ENCODE measurements at regions not wholly inside any gene's neighbourhood (a gene's known extent, or its start where the extent isn't known, plus 50 kb on each side); places are given as distances from the start of the nearest gene placed in this dataset.
A peak's percentile ranks its signal among the peaks of the same experiment; 100 is the strongest.
"Not testable (repeated sequence)": the region's sequence is repeated elsewhere in the genome, so short reads cannot be mapped to it uniquely, and the experiment has no call there.

GRCh38 chr2:159880729-159881128 is 82.7 kb upstream of the CD302 start:
- Mint-ChIP-seq H3K4me3 (no peak overlapping the region), H3K4me1 (ENCODE audit: low read depth in 2 of 2) (peaks cover 2 to 16% of the 10 kb centered on the region in 2 donors)

DNA sequence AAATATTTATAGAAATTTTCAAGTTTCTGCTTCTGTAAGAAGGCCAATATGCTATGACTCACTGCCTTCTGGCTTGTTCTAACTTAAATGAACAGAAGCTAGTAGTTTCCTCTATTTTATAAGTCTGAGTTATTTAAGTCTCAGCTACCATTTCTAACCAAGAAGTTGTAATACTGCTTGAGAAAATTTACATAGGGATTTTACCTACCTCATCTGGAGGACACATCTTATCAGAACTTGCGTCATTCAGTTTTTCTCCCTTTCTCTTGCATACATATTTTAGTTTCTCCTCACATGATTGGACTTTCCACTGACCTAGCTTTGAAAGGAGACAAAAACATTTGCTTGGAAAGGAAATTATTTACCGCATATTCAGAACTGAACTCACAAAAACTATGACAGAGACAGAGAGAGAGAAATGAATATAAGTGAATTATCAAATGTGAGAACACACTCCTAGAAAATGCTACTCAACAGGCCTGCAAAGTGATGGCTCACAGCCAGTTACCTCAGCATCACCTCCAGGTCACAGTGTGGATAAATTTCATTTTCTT is 81.1 kb upstream of the CD302 start:
- Mint-ChIP-seq H3K4me3 (peak overlapping the region; percentile 33), H3K36me3 (peaks cover 10% of the 10 kb centered on the region), H3K4me1 (ENCODE audit: low read depth in 2 of 2) (peaks cover 2 to 16% of the 10 kb centered on the region in 2 donors), H3K27me3 (no peaks in the 10 kb centered on the region), H3K9me3 (no peaks in the 10 kb centered on the region), H3K27ac (peak overlapping the region; percentile 38 to 73)
- DNase-seq (ENCODE audit: low spot score): no peak
- peak; percentile 69 to 82 for ATAC-seq

More at GRCh38 chr2:159880729-159881128, 82.7 kb upstream of the CD302 start:
- DNase-seq (ENCODE audit: low spot score): no peak
- H3K27me3 Mint-ChIP-seq: no peaks in the 10 kb centered on the region
- H3K36me3 Mint-ChIP-seq: peaks cover 15% of the 10 kb centered on the region
- ATAC-seq: no peak
- no peaks in the 10 kb centered on the region for H3K9me3 Mint-ChIP-seq
- H3K27ac Mint-ChIP-seq: no peak overlapping the region

GRCh38 chr2:159875083-159875482 is 77.1 kb upstream of the CD302 start:
- no peak overlapping the region for H3K4me3 Mint-ChIP-seq
- no peak overlapping the region for H3K27ac Mint-ChIP-seq
- no peaks in the 10 kb centered on the region for H3K27me3 Mint-ChIP-seq
- no peaks in the 10 kb centered on the region for H3K9me3 Mint-ChIP-seq
- H3K4me1 Mint-ChIP-seq (ENCODE audit: low read depth in 2 of 2): peaks cover 2 to 12% of the 10 kb centered on the region in 2 donors
- peaks cover 16% of the 10 kb centered on the region for H3K36me3 Mint-ChIP-seq
- peak in 1 of 2 donors; percentile 50 for ATAC-seq
- DNase-seq (ENCODE audit: low spot score): no peak

GRCh38 chr2:159873258-159873657 is 75.2 kb upstream of the CD302 start:
- Mint-ChIP-seq H3K9me3 (no peaks in the 10 kb centered on the region), H3K36me3 (peaks cover 12% of the 10 kb centered on the region), H3K4me3 (no peak overlapping the region), H3K27ac (no peak overlapping the region), H3K27me3 (no peaks in the 10 kb centered on the region), H3K4me1 (ENCODE audit: low read depth in 2 of 2) (no peaks in the 10 kb centered on the region)
- DNase-seq (ENCODE audit: low spot score) (no peak), ATAC-seq (no peak)

- no peak overlapping the region for H3K4me3 Mint-ChIP-seq
- H3K27me3 Mint-ChIP-seq: no peaks in the 10 kb centered on the region
- H3K9me3 Mint-ChIP-seq: no peaks in the 10 kb centered on the region
- H3K36me3 Mint-ChIP-seq: peaks cover 12% of the 10 kb centered on the region
- no peak for ATAC-seq
- no peaks in the 10 kb centered on the region for H3K4me1 Mint-ChIP-seq (ENCODE audit: low read depth in 2 of 2)
- no peak overlapping the region for H3K27ac Mint-ChIP-seq
- DNase-seq (ENCODE audit: low spot score): no peak
Observed at GRCh38 chr2:159872353-159872752, 74.3 kb upstream of the CD302 start.

GRCh38 chr2:159868598-159869159 is 70.7 kb upstream of the CD302 start:
- ATAC-seq; H3K4me1 Mint-ChIP-seq (ENCODE audit: low read depth in 2 of 2); H3K27ac Mint-ChIP-seq; DNase-seq (ENCODE audit: low spot score); H3K9me3 Mint-ChIP-seq; H3K27me3 Mint-ChIP-seq; H3K4me3 Mint-ChIP-seq: not testable (repeated sequence)
- peaks cover 24% of the 10 kb centered on the region for H3K36me3 Mint-ChIP-seq

- Mint-ChIP-seq H3K4me1 (ENCODE audit: low read depth in 2 of 2) (no peaks in the 10 kb centered on the region), H3K27ac (no peak overlapping the region), H3K36me3 (peaks cover 29% of the 10 kb centered on the region), H3K27me3 (no peaks in the 10 kb centered on the region), H3K4me3 (no peak overlapping the region), H3K9me3 (no peaks in the 10 kb centered on the region)
- ATAC-seq (no peak), DNase-seq (ENCODE audit: low spot score) (no peak)
Observed at GRCh38 chr2:159867567-159868361, 69.8 kb upstream of the CD302 start.

DNA sequence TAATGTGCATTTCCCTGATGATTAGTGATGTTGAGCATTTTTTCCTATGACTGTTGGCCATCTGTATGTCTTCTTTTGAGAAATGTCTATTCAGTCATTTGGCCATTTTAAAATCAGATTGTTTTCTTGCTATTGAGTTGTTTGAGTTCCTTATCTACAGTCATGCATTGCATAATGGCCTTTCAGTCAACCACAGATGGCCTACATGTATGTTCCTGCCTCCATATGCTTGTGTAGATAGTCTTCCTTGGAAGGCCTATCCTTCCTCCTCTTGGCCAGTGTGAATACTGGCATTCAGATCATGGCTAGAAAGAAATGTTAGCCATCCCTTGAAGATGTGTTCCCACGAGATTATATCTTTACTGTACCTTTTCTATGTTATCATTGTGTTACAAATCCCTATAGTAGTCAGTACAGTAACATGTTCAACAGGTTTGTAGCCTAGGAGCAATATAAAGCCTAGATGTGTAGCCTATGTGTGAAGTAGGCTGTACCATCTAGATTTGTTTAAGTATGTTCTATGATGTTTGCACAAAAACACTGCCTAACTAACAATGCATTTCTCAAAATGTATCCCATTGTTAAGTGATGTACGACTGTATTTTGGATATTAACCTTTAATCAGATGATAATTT is 65.6 kb upstream of the CD302 start:
- DNase-seq (ENCODE audit: low spot score) (no peak), ATAC-seq (no peak)
- Mint-ChIP-seq H3K27me3 (no peaks in the 10 kb centered on the region), H3K27ac (no peak overlapping the region), H3K9me3 (no peaks in the 10 kb centered on the region), H3K4me1 (ENCODE audit: low read depth in 2 of 2) (peaks cover 0 to 13% of the 10 kb centered on the region in 2 donors), H3K36me3 (peaks cover 31% of the 10 kb centered on the region), H3K4me3 (no peak overlapping the region)

DNA sequence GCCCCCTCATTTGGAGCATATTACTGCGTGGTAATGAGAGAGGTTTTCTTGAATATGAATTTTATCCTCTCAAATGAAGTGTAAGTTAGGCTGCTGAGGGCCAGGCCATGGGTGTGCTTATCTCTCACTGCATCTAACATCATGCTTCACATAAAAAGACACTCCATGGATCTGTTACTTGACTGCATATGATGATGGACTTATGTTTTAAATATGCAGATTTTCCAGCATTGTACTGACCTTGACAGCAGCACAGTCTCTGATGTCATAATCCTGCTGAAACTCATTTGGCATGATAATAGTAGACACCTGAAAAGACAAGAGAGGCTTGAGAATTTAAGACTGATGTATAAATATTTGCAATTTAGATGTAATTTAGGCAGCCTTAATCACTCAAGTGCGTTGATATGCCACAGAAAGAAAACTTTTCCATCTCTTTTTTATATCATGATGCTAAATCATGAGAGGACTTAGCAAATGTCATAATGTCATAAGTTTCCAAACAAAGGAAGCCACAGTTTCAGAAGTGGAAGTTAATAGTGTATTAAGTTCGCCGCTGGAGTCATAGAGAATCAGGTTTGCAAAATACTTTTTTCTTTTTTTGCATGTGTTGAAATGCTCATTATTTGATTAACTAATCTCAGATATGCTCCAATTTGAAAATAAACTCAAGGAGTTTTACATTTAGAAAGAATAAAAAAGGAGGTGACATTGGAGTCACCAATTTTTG is 62.7 kb upstream of the CD302 start:
- Mint-ChIP-seq H3K27me3 (no peaks in the 10 kb centered on the region), H3K4me3 (no peak overlapping the region), H3K9me3 (no peaks in the 10 kb centered on the region), H3K4me1 (ENCODE audit: low read depth in 2 of 2) (peaks cover 0 to 13% of the 10 kb centered on the region in 2 donors), H3K36me3 (peaks cover 31% of the 10 kb centered on the region), H3K27ac (no peak overlapping the region)
- DNase-seq (ENCODE audit: low spot score) (no peak), ATAC-seq (no peak)

- Mint-ChIP-seq H3K4me1 (ENCODE audit: low read depth in 2 of 2) (peaks cover 0 to 13% of the 10 kb centered on the region in 2 donors), H3K27me3 (no peaks in the 10 kb centered on the region), H3K27ac (no peak overlapping the region), H3K4me3 (no peak overlapping the region), H3K9me3 (no peaks in the 10 kb centered on the region), H3K36me3 (peaks cover 31% of the 10 kb centered on the region)
- ATAC-seq: peak in 1 of 2 donors; percentile 66
- DNase-seq (ENCODE audit: low spot score): no peak
Observed at GRCh38 chr2:159859583-159859982, 61.6 kb upstream of the CD302 start.

DNA sequence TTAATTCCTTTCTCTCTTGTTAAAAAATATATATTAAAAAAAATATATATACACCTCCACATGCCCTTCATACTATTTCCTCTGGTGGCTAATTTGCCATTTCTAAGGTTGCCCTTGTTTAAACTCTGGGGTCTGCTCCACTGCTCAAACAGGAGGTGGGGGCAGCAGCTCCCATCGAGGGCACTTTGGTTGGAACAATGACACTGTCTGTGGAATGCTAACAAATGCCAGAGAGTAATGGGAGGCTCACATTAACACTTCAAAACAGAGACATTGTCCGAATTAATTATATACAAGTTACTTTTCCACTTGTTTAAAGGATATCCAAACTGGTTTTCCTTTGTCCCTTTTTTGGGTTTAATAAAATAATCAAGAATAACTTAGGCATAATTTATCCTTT is 58.8 kb upstream of the CD302 start:
- Mint-ChIP-seq H3K36me3 (peaks cover 15% of the 10 kb centered on the region), H3K27ac (no peak overlapping the region), H3K4me1 (ENCODE audit: low read depth in 2 of 2) (peaks cover 0 to 13% of the 10 kb centered on the region in 2 donors), H3K27me3 (no peaks in the 10 kb centered on the region), H3K9me3 (no peaks in the 10 kb centered on the region), H3K4me3 (no peak overlapping the region)
- DNase-seq (ENCODE audit: low spot score): no peak
- no peak for ATAC-seq

- Mint-ChIP-seq H3K4me1 (ENCODE audit: low read depth in 2 of 2) (peaks cover 0 to 13% of the 10 kb centered on the region in 2 donors), H3K4me3 (no peak overlapping the region), H3K9me3 (no peaks in the 10 kb centered on the region), H3K36me3 (peaks cover 13% of the 10 kb centered on the region), H3K27me3 (no peaks in the 10 kb centered on the region), H3K27ac (no peak overlapping the region)
- ATAC-seq: no peak
- no peak for DNase-seq (ENCODE audit: low spot score)
Observed at GRCh38 chr2:159855557-159856061, 57.6 kb upstream of the CD302 start.

GRCh38 chr2:159855143-159855542 is 57.1 kb upstream of the CD302 start:
- no peak for DNase-seq (ENCODE audit: low spot score)
- H3K4me3 Mint-ChIP-seq: no peak overlapping the region
- H3K27me3 Mint-ChIP-seq: no peaks in the 10 kb centered on the region
- no peak overlapping the region for H3K27ac Mint-ChIP-seq
- H3K9me3 Mint-ChIP-seq: no peaks in the 10 kb centered on the region
- peaks cover 9% of the 10 kb centered on the region for H3K36me3 Mint-ChIP-seq
- H3K4me1 Mint-ChIP-seq (ENCODE audit: low read depth in 2 of 2): peaks cover 0 to 9% of the 10 kb centered on the region in 2 donors
- ATAC-seq: no peak
